Activated B cell treated with CpG ODN at 0.5 μM for 24 hours (primary cell): ENCODE measurements at regions not wholly inside any gene's neighbourhood (a gene's known extent, or its start where the extent isn't known, plus 50 kb on each side); places are given as distances from the start of the nearest gene placed in this dataset.

Experiments
- ATAC-seq: fragments of 200-7000 bp; cut with Tn5 transposase; one replicate; pipeline ENCODE4 v1.10.0; 2021; ENCODE audit warnings: low read depth, mild to moderate bottlenecking, moderate library complexity
- CTCF ChIA-PET: fragments of 350-600 bp; sonication (Branson Sonifier 250); formaldehyde crosslinking; loops from one replicate; lab custom pipeline; 2021; ENCODE audit warnings: antibody characterized with exemption; lab: Charles Lee
- POLR2A ChIA-PET: fragments of 350-600 bp; sonication (Branson Sonifier 250); formaldehyde crosslinking; loops from one replicate; lab custom pipeline; 2021; ENCODE audit warnings: antibody characterized with exemption; lab: Charles Lee
- DNase-seq: peaks from one replicate; pipeline ENCODE4 v3.0.0; 2022
- H3K27ac Mint-ChIP-seq: one replicate; pipeline ENCODE4 v1.8.0; 2020; ENCODE audit warnings: mixed read lengths
- H3K27me3 Mint-ChIP-seq: one replicate; pipeline ENCODE4 v1.8.0; 2021; ENCODE audit warnings: mixed read lengths
- H3K36me3 Mint-ChIP-seq: one replicate; pipeline ENCODE4 v1.8.0; 2021; ENCODE audit warnings: low read depth, mixed read lengths
- H3K4me1 Mint-ChIP-seq: one replicate; pipeline ENCODE4 v1.8.0; 2021; ENCODE audit warnings: mixed read lengths
- H3K4me3 Mint-ChIP-seq: one replicate; pipeline ENCODE4 v1.8.0; 2020; ENCODE audit warnings: mild to moderate bottlenecking, mixed read lengths
- H3K9me3 Mint-ChIP-seq: one replicate; pipeline ENCODE4 v1.8.0; 2020; ENCODE audit warnings: mixed read lengths
- CTCF ChIP-seq: fragments of 200-600 bp; IDR thresholded peaks from one replicate; pipeline ENCODE4 v1.8.0; 2022; ENCODE audit warnings: antibody characterized with exemption, mild to moderate bottlenecking
- intact Hi-C: fragments of 100-400 bp; cut with micrococcal nuclease; formaldehyde crosslinking; loops from one replicate; pipeline ENCODE4 v1.15.1; 2024

GRCh38 chr11:25737071-25737675 lies 594.8 kb upstream of the ANO3 start:
- no peak for ATAC-seq
- Mint-ChIP-seq H3K9me3 (no peaks in the 10 kb centered on the region), H3K27me3 (no peaks in the 10 kb centered on the region), H3K4me3 (no peak overlapping the region), H3K27ac (no peak overlapping the region), H3K4me1 (no peaks in the 10 kb centered on the region), H3K36me3 (no peaks in the 10 kb centered on the region)
- TF ChIP-seq CTCF, result no peak
- ChIA-PET CTCF (no interaction called here), POLR2A (no interaction called here)
- intact Hi-C loops, result no loop called here
- no peak for DNase-seq

- intact Hi-C loops, result no loop called here
- no peaks in the 10 kb centered on the region for H3K36me3 Mint-ChIP-seq
- ATAC-seq (no peak), DNase-seq (no peak)
- H3K4me3 Mint-ChIP-seq, result no peak overlapping the region
- no peak for TF ChIP-seq CTCF
- no peaks in the 10 kb centered on the region for H3K4me1 Mint-ChIP-seq
- no peak overlapping the region for H3K27ac Mint-ChIP-seq
- CTCF ChIA-PET, result no interaction called here
- H3K9me3 Mint-ChIP-seq, result peaks cover 3% of the 10 kb centered on the region
- POLR2A ChIA-PET, result no interaction called here
- H3K27me3 Mint-ChIP-seq, result no peaks in the 10 kb centered on the region
These were observed 590.0 kb upstream of the ANO3 start for GRCh38 chr11:25741886-25742285.

GRCh38 chr11:25742800-25743199 lies 589.1 kb upstream of the ANO3 start:
- H3K36me3 Mint-ChIP-seq, result no peaks in the 10 kb centered on the region
- DNase-seq, result no peak
- no peak overlapping the region for H3K4me3 Mint-ChIP-seq
- intact Hi-C loops, result no loop called here
- H3K27ac Mint-ChIP-seq, result no peak overlapping the region
- no peaks in the 10 kb centered on the region for H3K27me3 Mint-ChIP-seq
- TF ChIP-seq CTCF, result no peak
- H3K9me3 Mint-ChIP-seq, result peaks cover 3% of the 10 kb centered on the region
- no peaks in the 10 kb centered on the region for H3K4me1 Mint-ChIP-seq
- ChIA-PET POLR2A (no interaction called here), CTCF (no interaction called here)
- ATAC-seq, result no peak

- ChIA-PET POLR2A (no interaction called here), CTCF (no interaction called here)
- H3K27me3 Mint-ChIP-seq, result no peaks in the 10 kb centered on the region
- H3K36me3 Mint-ChIP-seq, result no peaks in the 10 kb centered on the region
- intact Hi-C loops, result no loop called here
- DNase-seq (no peak), ATAC-seq (no peak)
- TF ChIP-seq CTCF, result no peak
- peaks cover 6% of the 10 kb centered on the region for H3K9me3 Mint-ChIP-seq
- no peak overlapping the region for H3K4me3 Mint-ChIP-seq
- no peak overlapping the region for H3K27ac Mint-ChIP-seq
- no peaks in the 10 kb centered on the region for H3K4me1 Mint-ChIP-seq
These were observed 576.5 kb upstream of the ANO3 start for GRCh38 chr11:25755381-25755780.

- H3K4me3 Mint-ChIP-seq, result no peak overlapping the region
- no peaks in the 10 kb centered on the region for H3K4me1 Mint-ChIP-seq
- no peak for ATAC-seq
- H3K27ac Mint-ChIP-seq, result no peak overlapping the region
- no peaks in the 10 kb centered on the region for H3K36me3 Mint-ChIP-seq
- no peak for TF ChIP-seq CTCF
- DNase-seq, result no peak
- POLR2A ChIA-PET, result no interaction called here
- H3K9me3 Mint-ChIP-seq, result peaks cover 10% of the 10 kb centered on the region
- intact Hi-C loops, result no loop called here
- H3K27me3 Mint-ChIP-seq, result no peaks in the 10 kb centered on the region
- CTCF ChIA-PET, result no interaction called here
These were observed 575.9 kb upstream of the ANO3 start for GRCh38 chr11:25755918-25756584.
